ENCODE measurements at regions not wholly inside any gene's neighbourhood (a gene's known extent, or its start where the extent isn't known, plus 50 kb on each side); places are given as distances from the start of the nearest gene placed in this dataset.

DNA sequence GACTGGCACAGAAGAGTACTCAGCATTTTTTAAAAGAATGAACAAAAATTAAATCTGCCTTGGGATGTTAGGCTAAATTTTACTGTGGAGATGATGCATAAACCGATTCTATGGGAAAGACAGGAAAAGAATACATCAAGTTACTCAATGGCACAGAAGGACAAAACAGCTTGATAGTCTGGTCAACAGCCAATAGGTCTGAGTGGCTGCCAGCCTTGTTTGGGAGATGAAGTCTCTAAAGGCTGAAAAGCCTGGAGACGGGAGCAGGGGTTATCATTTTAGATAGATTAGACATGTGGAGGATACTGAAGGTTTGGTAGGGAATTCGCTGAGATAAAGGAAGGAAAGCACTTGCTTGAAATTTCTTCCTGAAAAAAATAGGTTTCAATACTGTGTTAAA, 56.3 kb upstream of the LAMA2 start:
- TF ChIP-seq, protein P1, sequence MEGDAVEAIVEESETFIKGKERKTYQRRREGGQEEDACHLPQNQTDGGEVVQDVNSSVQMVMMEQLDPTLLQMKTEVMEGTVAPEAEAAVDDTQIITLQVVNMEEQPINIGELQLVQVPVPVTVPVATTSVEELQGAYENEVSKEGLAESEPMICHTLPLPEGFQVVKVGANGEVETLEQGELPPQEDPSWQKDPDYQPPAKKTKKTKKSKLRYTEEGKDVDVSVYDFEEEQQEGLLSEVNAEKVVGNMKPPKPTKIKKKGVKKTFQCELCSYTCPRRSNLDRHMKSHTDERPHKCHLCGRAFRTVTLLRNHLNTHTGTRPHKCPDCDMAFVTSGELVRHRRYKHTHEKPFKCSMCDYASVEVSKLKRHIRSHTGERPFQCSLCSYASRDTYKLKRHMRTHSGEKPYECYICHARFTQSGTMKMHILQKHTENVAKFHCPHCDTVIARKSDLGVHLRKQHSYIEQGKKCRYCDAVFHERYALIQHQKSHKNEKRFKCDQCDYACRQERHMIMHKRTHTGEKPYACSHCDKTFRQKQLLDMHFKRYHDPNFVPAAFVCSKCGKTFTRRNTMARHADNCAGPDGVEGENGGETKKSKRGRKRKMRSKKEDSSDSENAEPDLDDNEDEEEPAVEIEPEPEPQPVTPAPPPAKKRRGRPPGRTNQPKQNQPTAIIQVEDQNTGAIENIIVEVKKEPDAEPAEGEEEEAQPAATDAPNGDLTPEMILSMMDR (IDR thresholded peaks at IDR 0.05; ENCODE audit: low read length): no peak
- TF ChIP-seq EZH2 (optimal IDR thresholded peaks at IDR 0.05; ENCODE audit: low read depth, low read length): no peak

Data from MM.1S (cell line).